ENCODE measurements at regions not wholly inside any gene's neighbourhood (a gene's known extent, or its start where the extent isn't known, plus 50 kb on each side); places are given as distances from the start of the nearest gene placed in this dataset.

DNA sequence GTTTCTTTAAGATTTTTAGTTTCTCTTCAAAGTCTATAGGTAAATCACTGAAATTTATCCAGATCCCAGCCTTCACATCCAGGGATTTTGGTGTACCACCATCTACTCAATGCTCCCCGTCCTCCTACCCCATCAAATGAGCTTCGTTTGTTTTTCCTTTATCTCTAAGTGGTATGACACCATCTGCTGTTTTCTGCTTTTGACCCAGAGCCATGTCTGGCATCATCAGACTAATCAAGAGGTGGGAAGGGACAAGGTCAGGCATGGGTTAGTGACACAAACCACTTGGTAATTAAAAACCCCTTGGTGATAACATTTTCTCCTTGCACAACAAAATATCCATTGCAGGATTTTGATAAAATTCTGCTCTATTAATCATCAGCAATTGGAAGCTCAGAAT lies 92.7 kb upstream of the GOLGA8J start:
- TF ChIP-seq POLR2A (IDR thresholded peaks at IDR 0.05): no peak
- TF ChIP-seq POLR2AphosphoS5 (IDR thresholded peaks at IDR 0.05): no peak
- TF ChIP-seq CTCF (IDR thresholded peaks at IDR 0.05): no peak
- no peak for TF ChIP-seq EP300 (IDR thresholded peaks at IDR 0.05; ENCODE audit: low read depth)

Measured in transverse colon (tissue), 4 donors.